Activated CD8-positive, alpha-beta T cell treated with anti-CD3 and anti-CD28 coated beads, Interleukin-2, amount 10 ng/mL, durations not matched to agents 7 days and 5 days (primary cell): ENCODE measurements at regions not wholly inside any gene's neighbourhood (a gene's known extent, or its start where the extent isn't known, plus 50 kb on each side); places are given as distances from the start of the nearest gene placed in this dataset.
"Not testable (repeated sequence)": the region's sequence is repeated elsewhere in the genome, so short reads cannot be mapped to it uniquely, and the experiment has no call there.

Source experiments
- ATAC-seq: fragments of 150-1000 bp; cut with Tn5 transposase; one replicate; pipeline ENCODE4 v1.10.0; 2021; ENCODE audit warnings: moderate library complexity
- CTCF ChIA-PET: fragments of 350-600 bp; sonication (Branson Sonifier 250); formaldehyde crosslinking; loops from one replicate; lab custom pipeline; 2021; ENCODE audit warnings: antibody characterized with exemption; lab: Charles Lee
- POLR2A ChIA-PET: fragments of 350-600 bp; sonication (Branson Sonifier 250); formaldehyde crosslinking; loops from one replicate; lab custom pipeline; 2021; ENCODE audit warnings: antibody characterized with exemption; lab: Charles Lee
- DNase-seq: peaks from one replicate; pipeline ENCODE4 v3.0.0-alpha.2; 2020
- H3K27ac Mint-ChIP-seq: one replicate; pipeline ENCODE4 v1.8.0; 2021; ENCODE audit warnings: mild to moderate bottlenecking, mixed read lengths
- H3K27me3 Mint-ChIP-seq: one replicate; pipeline ENCODE4 v1.8.0; 2021; ENCODE audit warnings: low read depth, mixed read lengths
- H3K36me3 Mint-ChIP-seq: one replicate; pipeline ENCODE4 v1.8.0; 2021; ENCODE audit warnings: low read depth, mixed read lengths
- H3K4me1 Mint-ChIP-seq: one replicate; pipeline ENCODE4 v1.8.0; 2021; ENCODE audit warnings: low read depth, mixed read lengths
- H3K4me3 Mint-ChIP-seq: one replicate; pipeline ENCODE4 v1.8.0; 2021; ENCODE audit warnings: mild to moderate bottlenecking, mixed read lengths
- H3K9me3 Mint-ChIP-seq: one replicate; pipeline ENCODE4 v1.8.0; 2022; ENCODE audit warnings: mixed read lengths; ENCODE audit not compliant: insufficient read depth

GRCh38 chr14:76287063-76287462 lies 88.9 kb upstream of the ESRRB start:
- DNase-seq (no peak), ATAC-seq (no peak)
- Mint-ChIP-seq H3K4me1 (no peaks in the 10 kb centered on the region), H3K4me3 (no peak overlapping the region), H3K36me3 (no peaks in the 10 kb centered on the region), H3K9me3 (no peaks in the 10 kb centered on the region), H3K27ac (no peak overlapping the region), H3K27me3 (peaks cover 5% of the 10 kb centered on the region)
- ChIA-PET POLR2A (no interaction called here), CTCF (no interaction called here)

GRCh38 chr14:76289276-76289675 lies 86.7 kb upstream of the ESRRB start:
- Mint-ChIP-seq H3K9me3 (no peaks in the 10 kb centered on the region), H3K4me1 (no peaks in the 10 kb centered on the region), H3K4me3 (no peak overlapping the region), H3K27ac (no peak overlapping the region), H3K36me3 (no peaks in the 10 kb centered on the region), H3K27me3 (no peaks in the 10 kb centered on the region)
- no peak for DNase-seq
- ATAC-seq, result no peak
- ChIA-PET POLR2A (no interaction called here), CTCF (no interaction called here)

DNA sequence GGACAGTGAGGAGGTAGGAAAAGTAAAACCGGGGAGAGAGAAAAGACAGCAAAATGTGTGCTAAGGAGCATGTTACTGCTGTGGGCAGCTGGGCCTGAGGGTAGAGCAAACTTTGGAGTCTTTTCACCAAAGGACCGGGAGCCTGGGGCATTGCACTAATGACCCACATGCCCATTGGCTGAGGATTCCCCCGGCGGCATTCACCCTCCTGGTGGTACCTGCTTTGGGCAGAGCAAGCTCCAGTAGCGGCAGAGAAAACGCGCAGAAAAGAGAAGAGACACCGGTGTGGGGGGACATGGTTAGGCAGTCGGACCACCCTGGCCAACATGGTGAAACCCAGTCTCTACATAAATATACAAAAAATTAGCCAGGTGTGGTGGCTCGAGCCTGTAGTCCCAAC lies 83.4 kb upstream of the ESRRB start:
- no peak for DNase-seq
- no peak overlapping the region for H3K27ac Mint-ChIP-seq
- ChIA-PET POLR2A (no interaction called here), CTCF (no interaction called here)
- peaks cover 2% of the 10 kb centered on the region for H3K27me3 Mint-ChIP-seq
- H3K4me1 Mint-ChIP-seq, result no peaks in the 10 kb centered on the region
- H3K36me3 Mint-ChIP-seq, result no peaks in the 10 kb centered on the region
- H3K4me3 Mint-ChIP-seq, result no peak overlapping the region
- no peaks in the 10 kb centered on the region for H3K9me3 Mint-ChIP-seq
- ATAC-seq, result no peak

DNA sequence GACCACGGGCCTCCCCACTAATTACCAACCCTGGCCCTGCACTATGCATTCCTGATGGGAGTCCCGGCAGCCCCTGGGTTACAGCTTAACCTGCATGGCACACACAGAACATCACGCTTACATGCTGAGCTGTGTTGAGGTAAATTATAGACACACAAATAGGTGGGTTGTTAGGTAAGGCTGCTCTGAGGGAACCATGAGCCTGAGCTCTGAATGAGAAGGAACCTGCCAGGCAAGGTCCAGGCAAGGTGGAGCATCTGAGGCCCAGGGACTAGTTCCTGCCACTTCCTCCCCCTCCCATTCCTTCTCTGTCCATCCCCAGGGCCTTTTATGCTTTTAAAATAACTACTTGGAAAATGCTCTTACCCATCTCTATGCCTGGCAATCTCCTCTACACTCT lies 82.7 kb upstream of the ESRRB start:
- Mint-ChIP-seq H3K27ac (no peak overlapping the region), H3K9me3 (no peaks in the 10 kb centered on the region), H3K4me3 (no peak overlapping the region), H3K4me1 (no peaks in the 10 kb centered on the region), H3K27me3 (peaks cover 4% of the 10 kb centered on the region), H3K36me3 (no peaks in the 10 kb centered on the region)
- POLR2A ChIA-PET, result no interaction called here
- CTCF ChIA-PET, result no interaction called here
- ATAC-seq (no peak), DNase-seq (no peak)

DNA sequence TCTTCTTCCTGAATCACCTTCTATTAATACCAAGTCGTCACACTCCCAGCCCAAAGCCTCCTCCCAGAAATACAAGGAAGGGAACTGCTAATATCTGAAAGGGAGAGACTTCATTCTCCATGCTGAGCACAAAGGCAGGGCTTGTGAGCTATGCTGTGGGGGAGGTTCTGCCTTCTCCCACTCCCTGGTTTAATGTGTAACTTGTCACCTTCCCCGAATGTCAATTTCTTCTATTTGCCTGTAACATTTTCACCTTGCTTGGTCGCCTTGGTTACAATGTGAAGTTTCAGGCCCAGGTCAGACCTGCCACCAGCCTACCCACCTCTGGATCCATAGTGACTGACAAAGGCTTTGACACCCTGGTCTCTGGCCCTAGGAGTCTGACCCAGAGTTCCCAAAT lies 82.0 kb upstream of the ESRRB start:
- Mint-ChIP-seq H3K27ac (no peak overlapping the region), H3K36me3 (no peaks in the 10 kb centered on the region), H3K27me3 (peaks cover 4% of the 10 kb centered on the region), H3K4me3 (no peak overlapping the region), H3K9me3 (no peaks in the 10 kb centered on the region), H3K4me1 (no peaks in the 10 kb centered on the region)
- ATAC-seq (no peak), DNase-seq (no peak)
- ChIA-PET POLR2A (no interaction called here), CTCF (no interaction called here)

GRCh38 chr14:76294876-76295275 lies 81.1 kb upstream of the ESRRB start:
- H3K27ac Mint-ChIP-seq, result no peak overlapping the region
- H3K4me1 Mint-ChIP-seq, result no peaks in the 10 kb centered on the region
- CTCF ChIA-PET, result no interaction called here
- no peaks in the 10 kb centered on the region for H3K36me3 Mint-ChIP-seq
- ATAC-seq (no peak), DNase-seq (no peak)
- no peak overlapping the region for H3K4me3 Mint-ChIP-seq
- peaks cover 4% of the 10 kb centered on the region for H3K27me3 Mint-ChIP-seq
- H3K9me3 Mint-ChIP-seq, result no peaks in the 10 kb centered on the region
- POLR2A ChIA-PET, result no interaction called here

- Mint-ChIP-seq H3K36me3 (no peaks in the 10 kb centered on the region), H3K27me3 (peaks cover 9% of the 10 kb centered on the region), H3K9me3 (no peaks in the 10 kb centered on the region), H3K27ac (no peak overlapping the region), H3K4me1 (no peaks in the 10 kb centered on the region), H3K4me3 (no peak overlapping the region)
- no peak for ATAC-seq
- ChIA-PET CTCF (no interaction called here), POLR2A (no interaction called here)
- DNase-seq, result no peak
These were observed 77.0 kb upstream of the ESRRB start for GRCh38 chr14:76298896-76299295.

- ATAC-seq, H3K4me1 Mint-ChIP-seq, H3K36me3 Mint-ChIP-seq, H3K9me3 Mint-ChIP-seq, POLR2A ChIA-PET, DNase-seq, H3K27ac Mint-ChIP-seq, H3K27me3 Mint-ChIP-seq, H3K4me3 Mint-ChIP-seq: not testable (repeated sequence)
- CTCF ChIA-PET, result interaction anchor here (0.9 kb wide), 1 partner anchor 50 kb away, joined by 3 read pairs; no protein-coding TSS in a partner anchor
These were observed 72.7 kb upstream of the ESRRB start for GRCh38 chr14:76303188-76303587.

DNA sequence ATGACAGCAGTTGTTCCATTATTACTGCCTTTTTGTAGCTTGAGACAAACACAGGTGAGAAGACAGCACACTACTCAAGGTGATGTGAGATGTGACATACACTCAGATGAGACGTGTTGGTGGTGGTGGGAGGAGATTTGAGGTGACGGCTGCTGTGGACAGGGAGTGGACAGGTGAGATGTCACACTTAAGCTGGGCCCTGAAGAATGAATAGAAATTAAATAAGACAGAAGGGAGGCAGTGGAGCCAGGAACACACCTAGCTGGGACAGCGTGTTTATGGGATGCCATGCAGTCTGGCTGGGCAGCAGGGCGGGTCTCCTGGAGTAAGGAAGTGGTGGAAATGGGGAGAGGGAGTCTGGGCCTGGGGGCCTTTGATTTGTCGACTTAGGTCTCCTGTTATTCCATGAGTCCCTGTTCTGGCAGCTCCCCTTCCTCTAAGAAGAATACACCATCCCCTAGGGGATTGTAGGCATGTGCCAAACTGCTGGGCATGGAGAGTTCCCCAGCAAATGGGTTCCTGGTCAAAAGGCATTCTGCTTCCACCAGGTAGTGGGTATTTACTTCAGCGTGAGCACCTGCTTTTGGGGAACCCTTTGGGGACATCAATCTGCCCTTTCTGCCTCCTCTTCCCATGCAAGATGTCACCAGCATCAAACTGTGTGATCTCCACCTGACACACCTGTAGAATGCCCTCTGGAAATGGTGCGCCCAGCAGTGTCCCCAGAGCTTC lies 71.2 kb upstream of the ESRRB start:
- ATAC-seq, result no peak
- H3K4me3 Mint-ChIP-seq, result no peak overlapping the region
- CTCF ChIA-PET, result no interaction called here

DNA sequence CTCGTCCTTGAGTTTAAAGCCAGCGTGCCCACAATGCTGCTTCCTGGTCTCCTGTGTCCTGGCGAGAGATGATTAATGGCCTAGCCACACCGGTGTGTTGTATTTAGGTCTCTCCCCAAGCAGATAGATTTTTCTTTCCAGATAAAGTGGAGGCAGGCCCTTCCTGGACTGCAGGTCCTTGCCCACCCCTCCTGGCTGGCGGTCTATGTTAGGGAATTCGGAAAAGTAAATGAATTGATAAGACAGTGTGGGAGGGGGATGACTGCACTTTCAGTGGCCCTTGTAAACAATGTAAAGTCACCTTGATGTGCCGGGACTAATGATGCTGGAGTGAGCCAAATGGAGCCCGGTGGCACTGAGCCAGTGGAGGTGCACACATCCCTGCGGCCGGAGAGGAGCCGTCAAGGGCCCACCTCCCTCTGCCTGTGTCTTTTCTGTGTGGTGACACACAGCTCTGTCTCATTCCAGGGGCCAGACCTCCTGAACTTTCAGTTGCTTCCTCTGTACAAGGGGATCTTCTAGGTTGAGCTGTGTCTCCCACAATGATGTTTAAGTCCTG lies 70.6 kb upstream of the ESRRB start:
- no peak for DNase-seq
- Mint-ChIP-seq H3K4me3 (no peak overlapping the region), H3K36me3 (no peaks in the 10 kb centered on the region), H3K9me3 (no peaks in the 10 kb centered on the region), H3K27me3 (peaks cover 20% of the 10 kb centered on the region), H3K4me1 (no peaks in the 10 kb centered on the region), H3K27ac (no peak overlapping the region)
- no peak for ATAC-seq
- ChIA-PET POLR2A (no interaction called here), CTCF (no interaction called here)

More for the DNA sequence above, 71.2 kb upstream of the ESRRB start:
- H3K27ac Mint-ChIP-seq, result no peak overlapping the region
- DNase-seq, result no peak
- H3K4me1 Mint-ChIP-seq, result no peaks in the 10 kb centered on the region
- no peaks in the 10 kb centered on the region for H3K36me3 Mint-ChIP-seq
- H3K27me3 Mint-ChIP-seq, result peaks cover 15% of the 10 kb centered on the region
- no peaks in the 10 kb centered on the region for H3K9me3 Mint-ChIP-seq
- POLR2A ChIA-PET, result no interaction called here

DNA sequence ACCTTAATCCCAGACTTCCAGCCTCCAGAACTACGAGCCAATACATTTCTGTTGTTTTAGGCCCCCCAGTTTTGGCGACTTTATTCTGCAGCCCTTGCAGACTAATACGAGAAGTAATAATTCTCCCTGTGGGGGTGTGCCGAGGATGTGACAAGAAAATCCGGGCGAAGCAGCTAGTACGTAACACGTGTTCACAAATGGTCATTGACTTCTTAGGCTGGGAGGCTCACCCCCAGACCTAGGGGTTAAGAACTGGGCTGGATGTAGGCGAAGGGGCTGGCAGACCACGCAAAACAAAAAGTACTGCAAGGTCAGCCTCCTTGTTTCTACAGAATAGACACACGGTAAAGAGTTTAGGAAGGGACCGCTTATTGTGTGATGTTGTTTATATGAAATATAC lies 69.8 kb upstream of the ESRRB start:
- ATAC-seq (no peak), DNase-seq (no peak)
- Mint-ChIP-seq H3K27ac (no peak overlapping the region), H3K4me1 (no peaks in the 10 kb centered on the region), H3K27me3 (peaks cover 27% of the 10 kb centered on the region), H3K9me3 (no peaks in the 10 kb centered on the region), H3K4me3 (no peak overlapping the region), H3K36me3 (no peaks in the 10 kb centered on the region)
- POLR2A ChIA-PET, result no interaction called here
- CTCF ChIA-PET, result no interaction called here

- POLR2A ChIA-PET, result no interaction called here
- no peak overlapping the region for H3K4me3 Mint-ChIP-seq
- DNase-seq (no peak), ATAC-seq (no peak)
- peaks cover 31% of the 10 kb centered on the region for H3K27me3 Mint-ChIP-seq
- H3K4me1 Mint-ChIP-seq, result no peaks in the 10 kb centered on the region
- CTCF ChIA-PET, result no interaction called here
- H3K27ac Mint-ChIP-seq, result no peak overlapping the region
- no peaks in the 10 kb centered on the region for H3K9me3 Mint-ChIP-seq
- H3K36me3 Mint-ChIP-seq, result no peaks in the 10 kb centered on the region
These were observed 67.9 kb upstream of the ESRRB start for GRCh38 chr14:76307786-76308780.
